ENCODE measurements at regions not wholly inside any gene's neighbourhood (a gene's known extent, or its start where the extent isn't known, plus 50 kb on each side); places are given as distances from the start of the nearest gene placed in this dataset.
"Not testable (repeated sequence)": the region's sequence is repeated elsewhere in the genome, so short reads cannot be mapped to it uniquely, and the experiment has no call there.

- no peak for DNase-seq
Measured at GRCh38 chr15:72864681-72865080, 81.1 kb upstream of the ADPGK start.

GRCh38 chr15:72861354-72861910, 77.9 kb upstream of the ADPGK start:
- no peak for DNase-seq

GRCh38 chr15:72859757-72860145, 76.2 kb upstream of the ADPGK start:
- no peak for DNase-seq

- no peak for DNase-seq
Measured at GRCh38 chr15:72859017-72859756, 75.6 kb upstream of the ADPGK start.

- no peak for DNase-seq
Measured at GRCh38 chr15:72858205-72858604, 74.6 kb upstream of the ADPGK start.

GRCh38 chr15:72857331-72858063, 73.9 kb upstream of the ADPGK start:
- DNase-seq: no peak

GRCh38 chr15:72856549-72857040, 73.0 kb upstream of the ADPGK start:
- no peak for DNase-seq

- no peak for DNase-seq
Measured at GRCh38 chr15:72855791-72856190, 72.2 kb upstream of the ADPGK start.

GRCh38 chr15:72852273-72852672, 68.7 kb upstream of the ADPGK start:
- DNase-seq: peak; percentile 52

GRCh38 chr15:72851586-72851985, 68.0 kb upstream of the ADPGK start:
- no peak for DNase-seq

- no peak for DNase-seq
Measured at GRCh38 chr15:72850833-72851232, 67.3 kb upstream of the ADPGK start.

GRCh38 chr15:72847806-72848205, 64.2 kb upstream of the ADPGK start:
- no peak for DNase-seq

- no peak for DNase-seq
Measured at GRCh38 chr15:72847033-72847432, 63.5 kb upstream of the ADPGK start.

- peak; percentile 8 for DNase-seq
Measured at GRCh38 chr15:72845981-72846383, 62.4 kb upstream of the ADPGK start.

- DNase-seq: no peak
Measured at GRCh38 chr15:72844067-72844466, 60.5 kb upstream of the ADPGK start.

- not testable (repeated sequence) for DNase-seq
Measured at GRCh38 chr15:72843340-72843739, 59.8 kb upstream of the ADPGK start.

- no peak for DNase-seq
Measured at GRCh38 chr15:72840114-72840513, 56.6 kb upstream of the ADPGK start.

GRCh38 chr15:72838311-72838731, 54.8 kb upstream of the ADPGK start:
- DNase-seq: no peak

- DNase-seq: no peak
Measured at GRCh38 chr15:72836676-72837330, 53.2 kb upstream of the ADPGK start.

GRCh38 chr15:72835294-72835890, 51.8 kb upstream of the ADPGK start:
- DNase-seq: no peak

- DNase-seq: no peak
Measured at GRCh38 chr15:72833561-72833960, 50.0 kb upstream of the ADPGK start.
